Liver (tissue), 8 donors: ENCODE measurements at regions not wholly inside any gene's neighbourhood (a gene's known extent, or its start where the extent isn't known, plus 50 kb on each side); places are given as distances from the start of the nearest gene placed in this dataset.

Experiments
- DNase-seq: peaks from one replicate; pipeline ENCODE4 v3.0.0-alpha.2; 2017; ENCODE audit warnings: low spot score
- H3K27ac ChIP-seq, 2 donors: one replicate each; pipeline ENCODE4 v1.7.0; 2013; ENCODE audit warnings: inconsistent platforms in 2 of 2, low read length in 2 of 2, control low read depth in 1 of 2, low read depth in 1 of 2, mild to moderate bottlenecking in 1 of 2
- H3K27me3 ChIP-seq, 4 donors: one replicate each; pipeline versions ENCODE4 v1.6.1 to v1.7.0; 2013; ENCODE audit warnings: low read length in 3 of 4, inconsistent platforms in 1 of 4, mild to moderate bottlenecking in 1 of 4, moderate library complexity in 1 of 4; ENCODE audit not compliant: control insufficient read depth in 4 of 4, insufficient read depth in 4 of 4
- H3K36me3 ChIP-seq, 4 donors: one replicate each; pipeline versions ENCODE4 v1.6.1 to v1.7.0; 2013; ENCODE audit warnings: low read length in 3 of 4, mild to moderate bottlenecking in 3 of 4, low read depth in 1 of 4, moderate library complexity in 1 of 4; ENCODE audit not compliant: control insufficient read depth in 4 of 4, insufficient read depth in 3 of 4
- H3K4me1 ChIP-seq, 4 donors: one replicate each; pipeline versions ENCODE4 v1.6.1 to v1.7.0; 2013; ENCODE audit warnings: low read length in 3 of 4, mild to moderate bottlenecking in 3 of 4, moderate library complexity in 1 of 4; ENCODE audit not compliant: control insufficient read depth in 4 of 4, insufficient read depth in 4 of 4
- H3K4me3 ChIP-seq, 3 donors: one replicate each; pipeline versions ENCODE4 v1.6.1 to v1.7.0; 2013; ENCODE audit warnings: low read length in 3 of 3, control low read depth in 1 of 3, low read depth in 1 of 3, mild to moderate bottlenecking in 1 of 3
- H3K9ac ChIP-seq, 2 donors: one replicate each; pipeline ENCODE4 v1.7.0; 2013; ENCODE audit warnings: low read length in 2 of 2, mild to moderate bottlenecking in 2 of 2, moderate library complexity in 2 of 2, control low read depth in 1 of 2, low read depth in 1 of 2
- H3K9me3 ChIP-seq, 4 donors: one replicate each; pipeline versions ENCODE4 v1.6.1 to v1.7.0; 2013; ENCODE audit warnings: low read length in 3 of 4; ENCODE audit not compliant: control insufficient read depth in 4 of 4
- CTCF ChIP-seq: fragments of 150-350 bp; IDR thresholded peaks from 2 replicates; pipeline ENCODE4 v1.5.1; 2017; ENCODE audit warnings: improper control_type of control experiment, low read depth, low read length; ENCODE audit not compliant: missing input control
- EGR1 ChIP-seq, 2 donors: IDR thresholded peaks; 2 replicates each; pipeline ENCODE4 v1.6.1; 2016 to 2018; ENCODE audit warnings: antibody characterized with exemption in 2 of 2, low read depth in 2 of 2
- FOXA1 ChIP-seq: IDR thresholded peaks from 2 replicates; pipeline ENCODE4 v1.6.1; 2016; ENCODE audit warnings: antibody characterized with exemption
- FOXA2 ChIP-seq: IDR thresholded peaks from 2 replicates; pipeline ENCODE4 v1.6.1; 2016; ENCODE audit warnings: antibody characterized with exemption
- GABPA ChIP-seq, 2 donors: IDR thresholded peaks in 1 of 2; conservative IDR thresholded peaks in 1 of 2; 2 replicates each; pipeline ENCODE4 v1.6.1; 2016; ENCODE audit warnings: antibody characterized with exemption in 2 of 2, mild to moderate bottlenecking in 1 of 2, moderate library complexity in 1 of 2
- HNF4A ChIP-seq, 2 donors: conservative IDR thresholded peaks; 2 replicates each; pipeline ENCODE4 v1.6.1; 2016; ENCODE audit warnings: antibody characterized with exemption in 2 of 2, mild to moderate bottlenecking in 2 of 2
- HNF4G ChIP-seq: IDR thresholded peaks from 2 replicates; pipeline ENCODE4 v1.6.1; 2016; ENCODE audit warnings: antibody characterized with exemption
- JUND ChIP-seq, 2 donors: IDR thresholded peaks; 2 replicates each; pipeline ENCODE4 v1.6.1; 2016; ENCODE audit warnings: antibody characterized with exemption in 2 of 2
- RAD21 ChIP-seq, 2 donors: IDR thresholded peaks; 2 replicates each; pipeline ENCODE4 v1.6.1; 2016; ENCODE audit warnings: antibody characterized with exemption in 2 of 2, mild to moderate bottlenecking in 2 of 2
- REST ChIP-seq: IDR thresholded peaks from 2 replicates; pipeline ENCODE4 v1.6.1; 2016; ENCODE audit warnings: antibody characterized with exemption, mild to moderate bottlenecking
- RXRA ChIP-seq, 2 donors: IDR thresholded peaks; 2 replicates each; pipeline ENCODE4 v1.6.1; 2017 to 2018; ENCODE audit warnings: antibody characterized with exemption in 2 of 2, mild to moderate bottlenecking in 1 of 2
- TAF1 ChIP-seq: conservative IDR thresholded peaks from 2 replicates; pipeline ENCODE4 v1.6.1; 2016; ENCODE audit warnings: antibody characterized with exemption, mild to moderate bottlenecking
- ZBTB33 ChIP-seq: IDR thresholded peaks from 2 replicates; pipeline ENCODE4 v1.6.1; 2016; ENCODE audit warnings: antibody characterized with exemption
- WGBS: extraction: QIAGEN DNeasy Blood & Tissue Kit; methylation state at CpG from one replicate; pipeline ENCODE4 v1.1.7; 2013; 5-methylcytosine and 5-hydroxymethylcytosine counted together
- donor health status: healthy.
- donor health status: healthy.
- donor health status: healthy.
- donor health status: healthy.
- donor health status: healthy.

- 62% methylated on average over 3 of the region's 3 CpGs for WGBS
- TF ChIP-seq EGR1 (IDR thresholded peaks at IDR 0.05; ENCODE audit: low read depth in 2 of 2) (no peak), JUND (IDR thresholded peaks at IDR 0.05) (no peak), GABPA (IDR thresholded peaks at IDR 0.05 in 1 of 2, conservative IDR thresholded peaks at IDR 0.05 in 1 of 2) (no peak), RXRA (IDR thresholded peaks at IDR 0.05) (no peak), HNF4A (conservative IDR thresholded peaks at IDR 0.05) (no peak), RAD21 (IDR thresholded peaks at IDR 0.05) (no peak), CTCF (no peak), HNF4G (no peak), ZBTB33 (no peak), FOXA1 (no peak)
- H3K4me1 ChIP-seq: no peaks in the 10 kb centered on the region
These were observed 307.5 kb upstream of the HAND2 start for GRCh38 chr4:173837517-173837916.

GRCh38 chr4:173835903-173836302 is 305.9 kb upstream of the HAND2 start:
- Histone ChIP-seq H3K36me3 (no peaks in the 10 kb centered on the region), H3K9me3 (no peaks in the 10 kb centered on the region), H3K4me1 (no peaks in the 10 kb centered on the region), H3K4me3 (no peak overlapping the region), H3K27me3 (peaks cover 0 to 3% (median 0%) of the 10 kb centered on the region in 4 donors), H3K27ac (no peak overlapping the region), H3K9ac (no peak overlapping the region)
- 41% methylated on average over 4 of the region's 4 CpGs for WGBS
- no peak for DNase-seq
- TF ChIP-seq RXRA (IDR thresholded peaks at IDR 0.05) (no peak), REST (no peak)

More at GRCh38 chr4:173837517-173837916, 307.5 kb upstream of the HAND2 start:
- H3K9me3 ChIP-seq: no peaks in the 10 kb centered on the region
- H3K9ac ChIP-seq: no peak overlapping the region
- H3K27me3 ChIP-seq: peaks cover 0 to 3% (median 0%) of the 10 kb centered on the region in 4 donors
- no peak for DNase-seq
- no peak overlapping the region for H3K4me3 ChIP-seq
- no peaks in the 10 kb centered on the region for H3K36me3 ChIP-seq
- no peak overlapping the region for H3K27ac ChIP-seq

GRCh38 chr4:173834151-173834550 is 304.1 kb upstream of the HAND2 start:
- Histone ChIP-seq H3K27me3 (no peaks in the 10 kb centered on the region), H3K9me3 (no peaks in the 10 kb centered on the region), H3K36me3 (no peaks in the 10 kb centered on the region), H3K4me1 (no peaks in the 10 kb centered on the region), H3K4me3 (no peak overlapping the region), H3K9ac (no peak overlapping the region), H3K27ac (no peak overlapping the region)
- WGBS: 52% methylated on average over 1 of the region's 1 CpG
- no peak for TF ChIP-seq TAF1
- TF ChIP-seq HNF4G: no peak
- no peak for TF ChIP-seq FOXA2
- no peak for DNase-seq
